K562 (cell line): ENCODE measurements at regions not wholly inside any gene's neighbourhood (a gene's known extent, or its start where the extent isn't known, plus 50 kb on each side); places are given as distances from the start of the nearest gene placed in this dataset.

Experiments used
- ATAC-seq: fragments of 200-7000 bp; cut with Tn5 transposase; 3 replicates; pipeline ENCODE4 v1.9.1; 2020; ENCODE audit warnings: moderate library complexity
- BruUV-seq: library from RNA; stranded (reverse); fragments of 400-500 nt; replicated peaks from 2 replicates; lab custom pipeline; 2021; lab: Mats Ljungman, UMichigan
- CTCF ChIA-PET: fragments of 300-600 bp; formaldehyde crosslinking; extraction: SDS; loops from one replicate; lab custom pipeline; 2021; ENCODE audit warnings: low intra/inter-chr PET ratio; lab: Yijun Ruan, JAX
- POLR2A ChIA-PET: fragments of 300-600, 350-650 bp; sonication (Branson Sonifier 250); formaldehyde crosslinking; extraction: SDS; loops from one replicate; lab custom pipeline; 2021; ENCODE audit warnings: antibody characterized with exemption, inconsistent platforms; lab: Yijun Ruan, JAX
- DNase-seq, 4 experiments: peaks; one replicate each; pipeline versions ENCODE4 v3.0.0 to v3.0.0-alpha.2; 2011 to 2018; ENCODE audit warnings: low spot score in 3 of 4, mixed read lengths in 3 of 4; ENCODE audit errors: extremely low read depth in 1 of 4
- FAIRE-seq: peaks from 2 replicates; lab custom pipeline; 2011; peaks lifted over from hg19 to GRCh38; lab: Jason Lieb, UNC
- H2AFZ ChIP-seq: 2 replicates; pipeline ENCODE4 v1.6.0; 2011; ENCODE audit warnings: low read depth, low read length, control low read depth, inconsistent platforms
- H3K27ac ChIP-seq: fragments of 200-600 bp; 3 replicates; pipeline ENCODE4 v1.8.0; 2011; ENCODE audit warnings: low read depth, mild to moderate bottlenecking, control low read depth, inconsistent platforms, low read length, moderate library complexity, mixed read lengths; ENCODE audit errors: extremely low read depth
- H3K27me3 ChIP-seq, 2 experiments: fragments of 300-600 bp in 1 of 2; 2 replicates in 1 of 2; 3 replicates in 1 of 2; pipeline versions ENCODE4 v1.6.0 to v1.8.0; 2011; ENCODE audit warnings: inconsistent platforms in 2 of 2, low read length in 2 of 2, mild to moderate bottlenecking in 1 of 2, mixed read lengths in 1 of 2, moderate library complexity in 1 of 2; ENCODE audit not compliant: control insufficient read depth in 2 of 2, insufficient read depth in 2 of 2
- H3K36me3 ChIP-seq: fragments of 300-600 bp; 3 replicates; pipeline ENCODE4 v1.8.0; 2011; ENCODE audit warnings: mild to moderate bottlenecking, low read length, inconsistent platforms; ENCODE audit not compliant: control insufficient read depth, insufficient read depth
- H3K4me1 ChIP-seq, 2 experiments: fragments of 200-600 bp in 1 of 2; replicated peaks in 1 of 2; 2 replicates in 1 of 2; 3 replicates in 1 of 2; pipeline versions ENCODE4 v1.5.1 to v1.8.0; 2011; ENCODE audit warnings: inconsistent platforms in 2 of 2, low read length in 2 of 2, mild to moderate bottlenecking in 1 of 2, mixed read lengths in 1 of 2, moderate library complexity in 1 of 2; ENCODE audit not compliant: control insufficient read depth in 2 of 2, insufficient read depth in 2 of 2
- H3K4me2 ChIP-seq: 2 replicates; pipeline ENCODE4 v1.6.1; 2011; ENCODE audit warnings: low read length, control low read depth, inconsistent platforms, mixed read lengths; ENCODE audit not compliant: insufficient read depth
- H3K4me3 ChIP-seq: fragments of 200-600 bp; sonication (generic), shearing (Covaris generic); 2 replicates; pipeline ENCODE4 v1.5.1; 2016; ENCODE audit warnings: control low read depth, inconsistent platforms
- H3K79me2 ChIP-seq: fragments of 200-600 bp; 3 replicates; pipeline ENCODE4 v1.8.0; 2011; ENCODE audit warnings: low read length, inconsistent platforms; ENCODE audit not compliant: control insufficient read depth, insufficient read depth
- H3K9ac ChIP-seq, 2 experiments: 2 replicates each; pipeline versions ENCODE4 v1.6.0 to v1.6.1; 2011; ENCODE audit warnings: low read depth in 2 of 2, low read length in 2 of 2, control low read depth in 1 of 2, inconsistent platforms in 1 of 2, mild to moderate bottlenecking in 1 of 2, mixed read lengths in 1 of 2; ENCODE audit not compliant: insufficient read depth in 1 of 2
- H3K9me1 ChIP-seq: one replicate; pipeline ENCODE4 v1.6.0; 2011; ENCODE audit warnings: inconsistent platforms, mild to moderate bottlenecking, low read length, moderate library complexity; ENCODE audit not compliant: control insufficient read depth, insufficient read depth
- H3K9me3 ChIP-seq: replicated peaks from 2 replicates; pipeline ENCODE4 v1.5.1; 2011; ENCODE audit warnings: low read depth, low read length, inconsistent platforms; ENCODE audit not compliant: control insufficient read depth, insufficient read depth
- H4K20me1 ChIP-seq: replicated peaks from 2 replicates; pipeline ENCODE4 v1.6.1; 2011; ENCODE audit warnings: low read length, inconsistent platforms, mixed read lengths; ENCODE audit not compliant: control insufficient read depth, insufficient read depth
- BCLAF1 ChIP-seq, 2 experiments: fragments of 450-650 bp in 1 of 2; IDR thresholded peaks; 2 replicates each; pipeline ENCODE4 v1.6.1; 2011 to 2017; ENCODE audit warnings: low read depth in 2 of 2, antibody characterized with exemption in 1 of 2, borderline replicate concordance in 1 of 2, low read length in 1 of 2, mild to moderate bottlenecking in 1 of 2, mixed read lengths in 1 of 2; ENCODE audit not compliant: control insufficient read depth in 1 of 2
- GABPB2 ChIP-seq: fragments of 250-450 bp; sonication (Bioruptor Pico); conservative IDR thresholded peaks from 2 replicates; pipeline ENCODE4 v1.5.1; 2021; ENCODE audit warnings: mild to moderate bottlenecking
- HCFC1 ChIP-seq: IDR thresholded peaks from 2 replicates; pipeline ENCODE4 v1.6.1; 2012; ENCODE audit warnings: low read depth, low read length, improper control_type of control experiment
- KAT2B ChIP-seq: IDR thresholded peaks from one replicate; pipeline ENCODE4 v1.6.1; 2012; ENCODE audit warnings: low read depth, mild to moderate bottlenecking, control low read depth, inconsistent platforms, low read length, moderate library complexity
- THRA ChIP-seq: fragments of 450-650 bp; IDR thresholded peaks from 2 replicates; pipeline ENCODE4 v1.6.1; 2017; ENCODE audit warnings: mild to moderate bottlenecking, moderate library complexity
- TOE1 ChIP-seq, 2 experiments: fragments of 450-650 bp in 1 of 2; sonication (generic) in 1 of 2; formaldehyde crosslinking in 1 of 2; IDR thresholded peaks; 2 replicates each; pipeline versions ENCODE4 v1.7.1 to v1.8.0; 2016 to 2022; ENCODE audit warnings: borderline replicate concordance in 2 of 2, mild to moderate bottlenecking in 2 of 2, antibody characterized with exemption in 1 of 2, inconsistent platforms in 1 of 2, low read depth in 1 of 2, missing genetic modification reagents in 1 of 2, moderate library complexity in 1 of 2
- TSHZ1 ChIP-seq: fragments of 250-450 bp; sonication (Bioruptor Pico); IDR thresholded peaks from 2 replicates; pipeline ENCODE4 v1.4.0; 2020; ENCODE audit warnings: mild to moderate bottlenecking, moderate library complexity
- XRCC4 ChIP-seq: IDR thresholded peaks from one replicate; pipeline ENCODE4 v1.6.1; 2011; ENCODE audit not compliant: insufficient read depth, insufficient read length; ENCODE audit errors: extremely low read depth
- ZC3H11A ChIP-seq: IDR thresholded peaks from 2 replicates; pipeline ENCODE4 v1.6.1; 2012; ENCODE audit warnings: low read depth, low read length, improper control_type of control experiment
- ZFPM2 ChIP-seq: fragments of 250-450 bp; sonication (Bioruptor Pico); IDR thresholded peaks from 2 replicates; pipeline ENCODE4 v1.5.1; 2022; ENCODE audit warnings: mild to moderate bottlenecking
- ZKSCAN1 ChIP-seq: fragments of 150-350 bp; IDR thresholded peaks from 2 replicates; pipeline ENCODE4 v1.6.1; 2016; ENCODE audit warnings: low read depth, low read length
- WGBS: fragments of 100-300 bp; shearing (Covaris generic); methylation state at CpG from one replicate; pipeline ENCODE4 v1.1.6; 2016; ENCODE audit warnings: low coverage, mixed read lengths; ENCODE audit not compliant: insufficient coverage; ENCODE audit errors: missing lambda C conversion rate; 5-methylcytosine and 5-hydroxymethylcytosine counted together
- in situ Hi-C: fragments of 300-500 bp; cut with MboI; formaldehyde crosslinking; loops from 4 replicates; pipeline ENCODE4 v1.15.0; 2018; ENCODE audit warnings: inconsistent platforms, mixed read lengths
- intact Hi-C: fragments of 100-400 bp; cut with micrococcal nuclease; formaldehyde crosslinking; loops from 2 replicates; pipeline ENCODE4 v1.14.2; 2022

GRCh38 chr16:48899500-48899899 is 289.5 kb upstream of the N4BP1 start (continued):
- no peak for TF ChIP-seq TSHZ1 (CRISPR knock-in tag)
- TF ChIP-seq, all 486 proteins: peak for 0

- BruUV-seq: no TSS peak
- intact Hi-C loops: no loop called here
- no peak overlapping the region for H3K4me3 ChIP-seq
- no peak overlapping the region for H3K27ac ChIP-seq
- no peaks in the 10 kb centered on the region for H3K9me3 ChIP-seq
- FAIRE-seq (no peak), DNase-seq (no peak), ATAC-seq (no peak)
- H4K20me1 ChIP-seq: no peaks in the 10 kb centered on the region
- H3K36me3 ChIP-seq: no peaks in the 10 kb centered on the region
- TF ChIP-seq BCLAF1 (IDR thresholded peaks at IDR 0.05; ENCODE audit: borderline replicate concordance in 1 of 2, control insufficient read depth in 1 of 2, low read depth in 2 of 2, low read length in 1 of 2) (no peak), ZFPM2 (CRISPR knock-in tag) (no peak), ZKSCAN1 (no peak), GABPB2 (CRISPR knock-in tag) (no peak), THRA (no peak), KAT2B (no peak), ZC3H11A (no peak), XRCC4 (no peak), HCFC1 (no peak), TOE1 (IDR thresholded peaks at IDR 0.05; ENCODE audit: borderline replicate concordance) (no peak), TOE1 (CRISPR knock-in tag; IDR thresholded peaks at IDR 0.05; ENCODE audit: borderline replicate concordance, low read depth) (no peak)
- CTCF ChIA-PET: no interaction called here
- no peak overlapping the region for H2AFZ ChIP-seq
- no peaks in the 10 kb centered on the region for H3K79me2 ChIP-seq
- WGBS: 0% methylated on average over 8 of the region's 8 CpGs
- no peaks in the 10 kb centered on the region for H3K9me1 ChIP-seq
- POLR2A ChIA-PET: no interaction called here
- no peaks in the 10 kb centered on the region for H3K4me1 ChIP-seq
- in situ Hi-C loops: no loop called here
- H3K27me3 ChIP-seq: peaks cover 0 to 5% of the 10 kb centered on the region in 2 experiments; a peak in 1 of 5 replicates
- H3K4me2 ChIP-seq: no peak overlapping the region
- no peak overlapping the region for H3K9ac ChIP-seq
These were observed 287.8 kb upstream of the N4BP1 start for GRCh38 chr16:48897698-48898205.
